ENCODE measurements at regions not wholly inside any gene's neighbourhood (a gene's known extent, or its start where the extent isn't known, plus 50 kb on each side); places are given as distances from the start of the nearest gene placed in this dataset.

GRCh38 chr7:110573862-110574528, 516.9 kb upstream of the LRRN3 start:
- Histone ChIP-seq H3K4me3 (ENCODE audit: low read depth in 1 of 2, low read length in 2 of 2) (no peak overlapping the region), H3K36me3 (ENCODE audit: control insufficient read depth in 1 of 2, insufficient read depth in 2 of 2, low read length in 2 of 2) (no peaks in the 10 kb centered on the region), H3K27ac (ENCODE audit: low read length) (no peak overlapping the region), H3K27me3 (ENCODE audit: low read depth, low read length) (no peaks in the 10 kb centered on the region), H3K9me3 (ENCODE audit: control insufficient read depth in 1 of 2, low read length in 2 of 2) (no peaks in the 10 kb centered on the region), H3K4me1 (ENCODE audit: control insufficient read depth in 1 of 2, insufficient read depth in 2 of 2, low read length in 2 of 2) (no peaks in the 10 kb centered on the region)

DNA sequence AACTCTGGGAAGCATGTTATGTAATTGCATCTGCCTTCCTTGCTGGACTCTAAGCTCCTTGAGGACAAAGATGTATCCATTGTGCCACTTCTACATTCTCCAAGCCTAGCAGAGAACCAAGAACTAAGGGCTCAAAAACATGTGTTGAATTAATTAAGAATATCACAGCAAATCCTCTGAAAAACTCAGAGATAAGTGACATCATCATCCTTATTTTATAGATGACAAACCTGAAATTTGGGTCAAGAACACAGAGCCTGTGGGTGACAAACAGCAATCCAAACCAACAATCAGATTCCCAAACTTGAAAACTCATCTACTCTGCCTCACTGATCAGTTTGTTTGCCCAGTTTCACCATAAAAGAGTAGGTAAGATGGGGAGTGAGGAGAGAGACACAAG, 503.6 kb upstream of the LRRN3 start:
- Histone ChIP-seq H3K27me3 (ENCODE audit: low read depth, low read length) (no peaks in the 10 kb centered on the region), H3K36me3 (ENCODE audit: control insufficient read depth in 1 of 2, insufficient read depth in 2 of 2, low read length in 2 of 2) (no peaks in the 10 kb centered on the region), H3K9me3 (ENCODE audit: control insufficient read depth in 1 of 2, low read length in 2 of 2) (no peaks in the 10 kb centered on the region), H3K4me1 (ENCODE audit: control insufficient read depth in 1 of 2, insufficient read depth in 2 of 2, low read length in 2 of 2) (no peaks in the 10 kb centered on the region), H3K4me3 (ENCODE audit: low read depth in 1 of 2, low read length in 2 of 2) (no peak overlapping the region), H3K27ac (ENCODE audit: low read length) (no peak overlapping the region)

DNA sequence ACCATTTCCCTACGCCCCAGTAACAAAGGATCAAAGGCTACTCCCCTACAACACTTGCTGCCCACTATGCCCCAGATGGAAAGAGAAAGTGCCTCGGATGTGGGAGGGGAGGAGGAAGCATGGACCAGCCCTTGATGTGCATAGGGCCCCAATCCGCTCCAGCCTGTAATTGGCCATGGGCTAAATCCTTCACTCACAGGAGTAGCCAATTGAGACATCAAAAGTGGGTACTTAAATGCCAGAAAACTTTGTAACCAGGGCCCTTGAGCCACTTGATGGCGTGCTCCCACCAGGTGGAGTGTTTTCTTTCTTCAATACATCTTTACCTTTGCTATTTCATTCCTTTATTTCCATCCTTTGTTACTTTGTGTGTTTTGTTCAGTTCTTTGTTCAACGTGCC, 500.5 kb upstream of the LRRN3 start:
- Histone ChIP-seq H3K27ac (ENCODE audit: low read length) (no peak overlapping the region), H3K4me3 (ENCODE audit: low read depth in 1 of 2, low read length in 2 of 2) (no peak overlapping the region), H3K27me3 (ENCODE audit: low read depth, low read length) (no peaks in the 10 kb centered on the region), H3K4me1 (ENCODE audit: control insufficient read depth in 1 of 2, insufficient read depth in 2 of 2, low read length in 2 of 2) (no peaks in the 10 kb centered on the region), H3K9me3 (ENCODE audit: control insufficient read depth in 1 of 2, low read length in 2 of 2) (no peaks in the 10 kb centered on the region), H3K36me3 (ENCODE audit: control insufficient read depth in 1 of 2, insufficient read depth in 2 of 2, low read length in 2 of 2) (no peaks in the 10 kb centered on the region)

DNA sequence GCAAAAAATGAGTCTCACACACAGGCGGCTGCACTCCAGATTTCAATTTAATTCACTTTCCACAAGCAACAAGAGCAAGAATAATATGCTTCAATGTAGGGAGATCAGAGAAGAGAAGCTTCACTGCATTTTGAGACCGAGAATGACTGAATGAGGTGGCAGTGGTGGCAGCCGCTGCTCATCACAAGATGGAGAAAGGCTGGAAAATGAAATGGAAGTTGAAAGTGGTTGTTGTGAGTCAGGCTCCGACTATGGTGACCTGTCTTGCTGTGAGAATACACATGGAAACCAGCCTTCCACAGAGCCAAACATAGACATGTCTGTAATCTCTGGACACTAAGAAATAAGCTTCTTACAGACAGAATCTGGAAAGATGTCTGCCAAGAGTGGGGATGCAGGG, 499.6 kb upstream of the LRRN3 start:
- no peaks in the 10 kb centered on the region for H3K9me3 ChIP-seq (ENCODE audit: control insufficient read depth in 1 of 2, low read length in 2 of 2)
- no peaks in the 10 kb centered on the region for H3K27me3 ChIP-seq (ENCODE audit: low read depth, low read length)
- no peaks in the 10 kb centered on the region for H3K36me3 ChIP-seq (ENCODE audit: control insufficient read depth in 1 of 2, insufficient read depth in 2 of 2, low read length in 2 of 2)
- H3K4me1 ChIP-seq (ENCODE audit: control insufficient read depth in 1 of 2, insufficient read depth in 2 of 2, low read length in 2 of 2), result no peaks in the 10 kb centered on the region
- no peak overlapping the region for H3K4me3 ChIP-seq (ENCODE audit: low read depth in 1 of 2, low read length in 2 of 2)
- H3K27ac ChIP-seq (ENCODE audit: low read length), result no peak overlapping the region

GRCh38 chr7:110592557-110592956, 498.4 kb upstream of the LRRN3 start:
- Histone ChIP-seq H3K9me3 (ENCODE audit: control insufficient read depth in 1 of 2, low read length in 2 of 2) (no peaks in the 10 kb centered on the region), H3K27ac (ENCODE audit: low read length) (no peak overlapping the region), H3K4me1 (ENCODE audit: control insufficient read depth in 1 of 2, insufficient read depth in 2 of 2, low read length in 2 of 2) (no peaks in the 10 kb centered on the region), H3K4me3 (ENCODE audit: low read depth in 1 of 2, low read length in 2 of 2) (no peak overlapping the region), H3K27me3 (ENCODE audit: low read depth, low read length) (no peaks in the 10 kb centered on the region), H3K36me3 (ENCODE audit: control insufficient read depth in 1 of 2, insufficient read depth in 2 of 2, low read length in 2 of 2) (no peaks in the 10 kb centered on the region)

GRCh38 chr7:110593355-110593754, 497.6 kb upstream of the LRRN3 start:
- no peaks in the 10 kb centered on the region for H3K9me3 ChIP-seq (ENCODE audit: control insufficient read depth in 1 of 2, low read length in 2 of 2)
- no peaks in the 10 kb centered on the region for H3K4me1 ChIP-seq (ENCODE audit: control insufficient read depth in 1 of 2, insufficient read depth in 2 of 2, low read length in 2 of 2)
- H3K27ac ChIP-seq (ENCODE audit: low read length), result no peak overlapping the region
- H3K4me3 ChIP-seq (ENCODE audit: low read depth in 1 of 2, low read length in 2 of 2), result no peak overlapping the region
- H3K36me3 ChIP-seq (ENCODE audit: control insufficient read depth in 1 of 2, insufficient read depth in 2 of 2, low read length in 2 of 2), result no peaks in the 10 kb centered on the region
- H3K27me3 ChIP-seq (ENCODE audit: low read depth, low read length), result no peaks in the 10 kb centered on the region

GRCh38 chr7:110595694-110596093, 495.2 kb upstream of the LRRN3 start:
- H3K36me3 ChIP-seq (ENCODE audit: control insufficient read depth in 1 of 2, insufficient read depth in 2 of 2, low read length in 2 of 2), result no peaks in the 10 kb centered on the region
- no peaks in the 10 kb centered on the region for H3K9me3 ChIP-seq (ENCODE audit: control insufficient read depth in 1 of 2, low read length in 2 of 2)
- H3K4me3 ChIP-seq (ENCODE audit: low read depth in 1 of 2, low read length in 2 of 2), result no peak overlapping the region
- no peaks in the 10 kb centered on the region for H3K27me3 ChIP-seq (ENCODE audit: low read depth, low read length)
- no peak overlapping the region for H3K27ac ChIP-seq (ENCODE audit: low read length)
- no peaks in the 10 kb centered on the region for H3K4me1 ChIP-seq (ENCODE audit: control insufficient read depth in 1 of 2, insufficient read depth in 2 of 2, low read length in 2 of 2)

GRCh38 chr7:110600956-110601355, 490.0 kb upstream of the LRRN3 start:
- Histone ChIP-seq H3K27ac (ENCODE audit: low read length) (no peak overlapping the region), H3K4me3 (ENCODE audit: low read depth in 1 of 2, low read length in 2 of 2) (no peak overlapping the region), H3K36me3 (ENCODE audit: control insufficient read depth in 1 of 2, insufficient read depth in 2 of 2, low read length in 2 of 2) (no peaks in the 10 kb centered on the region), H3K27me3 (ENCODE audit: low read depth, low read length) (no peaks in the 10 kb centered on the region), H3K9me3 (ENCODE audit: control insufficient read depth in 1 of 2, low read length in 2 of 2) (no peaks in the 10 kb centered on the region), H3K4me1 (ENCODE audit: control insufficient read depth in 1 of 2, insufficient read depth in 2 of 2, low read length in 2 of 2) (no peaks in the 10 kb centered on the region)

DNA sequence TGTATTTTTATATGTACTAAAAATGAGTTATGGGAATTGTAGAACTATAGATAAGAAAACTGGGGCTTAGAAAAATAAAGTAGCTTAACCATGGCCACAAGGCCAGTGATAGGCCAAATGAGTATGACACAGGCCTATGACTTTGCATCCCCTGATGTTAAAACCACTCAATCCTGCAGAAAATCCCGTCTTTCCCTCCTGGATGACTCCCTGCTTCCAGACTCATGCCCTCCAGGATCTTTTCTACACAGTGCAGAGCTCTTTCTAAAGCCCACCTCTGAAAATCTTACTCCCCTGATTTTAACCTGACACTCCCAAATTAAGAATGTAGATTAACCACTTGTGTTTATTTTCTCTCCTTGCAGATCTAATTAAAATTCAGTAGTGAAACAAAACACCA, 489.2 kb upstream of the LRRN3 start:
- no peak overlapping the region for H3K27ac ChIP-seq (ENCODE audit: low read length)
- H3K36me3 ChIP-seq (ENCODE audit: control insufficient read depth in 1 of 2, insufficient read depth in 2 of 2, low read length in 2 of 2), result no peaks in the 10 kb centered on the region
- H3K4me3 ChIP-seq (ENCODE audit: low read depth in 1 of 2, low read length in 2 of 2), result no peak overlapping the region
- no peaks in the 10 kb centered on the region for H3K9me3 ChIP-seq (ENCODE audit: control insufficient read depth in 1 of 2, low read length in 2 of 2)
- no peaks in the 10 kb centered on the region for H3K4me1 ChIP-seq (ENCODE audit: control insufficient read depth in 1 of 2, insufficient read depth in 2 of 2, low read length in 2 of 2)
- no peaks in the 10 kb centered on the region for H3K27me3 ChIP-seq (ENCODE audit: low read depth, low read length)

GRCh38 chr7:110604206-110604605, 486.7 kb upstream of the LRRN3 start:
- no peaks in the 10 kb centered on the region for H3K27me3 ChIP-seq (ENCODE audit: low read depth, low read length)
- no peak overlapping the region for H3K4me3 ChIP-seq (ENCODE audit: low read depth in 1 of 2, low read length in 2 of 2)
- H3K36me3 ChIP-seq (ENCODE audit: control insufficient read depth in 1 of 2, insufficient read depth in 2 of 2, low read length in 2 of 2), result no peaks in the 10 kb centered on the region
- no peaks in the 10 kb centered on the region for H3K4me1 ChIP-seq (ENCODE audit: control insufficient read depth in 1 of 2, insufficient read depth in 2 of 2, low read length in 2 of 2)
- no peaks in the 10 kb centered on the region for H3K9me3 ChIP-seq (ENCODE audit: control insufficient read depth in 1 of 2, low read length in 2 of 2)
- no peak overlapping the region for H3K27ac ChIP-seq (ENCODE audit: low read length)

GRCh38 chr7:110604885-110605284, 486.0 kb upstream of the LRRN3 start:
- H3K4me3 ChIP-seq (ENCODE audit: low read depth in 1 of 2, low read length in 2 of 2), result no peak overlapping the region

More at GRCh38 chr7:110604885-110605284, 486.0 kb upstream of the LRRN3 start:
- no peak overlapping the region for H3K27ac ChIP-seq (ENCODE audit: low read length)
- no peaks in the 10 kb centered on the region for H3K9me3 ChIP-seq (ENCODE audit: control insufficient read depth in 1 of 2, low read length in 2 of 2)
- no peaks in the 10 kb centered on the region for H3K27me3 ChIP-seq (ENCODE audit: low read depth, low read length)
- H3K36me3 ChIP-seq (ENCODE audit: control insufficient read depth in 1 of 2, insufficient read depth in 2 of 2, low read length in 2 of 2), result no peaks in the 10 kb centered on the region
- no peaks in the 10 kb centered on the region for H3K4me1 ChIP-seq (ENCODE audit: control insufficient read depth in 1 of 2, insufficient read depth in 2 of 2, low read length in 2 of 2)

Data from muscle layer of duodenum (tissue), 2 donors.